Activated CD4-positive, alpha-beta T cell treated with anti-CD3 and anti-CD28 coated beads, Interleukin-10, Interleukin-2, amounts not matched to agents 100 ng/mL and 50 ng/mL, durations not matched to agents 16 hours and 8 hours (primary cell): ENCODE measurements at regions not wholly inside any gene's neighbourhood (a gene's known extent, or its start where the extent isn't known, plus 50 kb on each side); places are given as distances from the start of the nearest gene placed in this dataset.

Experiments used
- DNase-seq: peaks from one replicate; pipeline ENCODE4 v3.0.0-alpha.2; 2020

DNA sequence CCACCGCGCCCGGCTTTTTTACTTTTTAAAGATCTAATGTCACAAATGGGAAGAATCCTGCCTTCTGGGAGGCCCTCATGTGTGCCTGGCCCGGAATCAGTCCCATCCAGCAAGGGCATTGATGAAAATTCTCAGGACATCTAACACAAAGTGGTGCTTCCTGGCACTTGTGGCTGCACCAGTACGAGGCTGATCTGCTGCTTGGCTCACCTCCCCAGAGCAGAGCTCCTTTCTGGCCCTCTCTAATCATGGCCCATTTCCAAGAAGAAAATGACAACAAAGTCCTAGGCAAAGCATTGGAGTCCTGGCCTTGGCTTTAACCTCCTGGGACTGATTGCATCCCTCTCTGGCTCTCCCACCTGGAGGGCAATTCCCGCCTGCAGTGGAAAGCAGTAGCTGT lies 50.7 kb upstream of the SIAH1 start:
- DNase-seq: no peak

DNA sequence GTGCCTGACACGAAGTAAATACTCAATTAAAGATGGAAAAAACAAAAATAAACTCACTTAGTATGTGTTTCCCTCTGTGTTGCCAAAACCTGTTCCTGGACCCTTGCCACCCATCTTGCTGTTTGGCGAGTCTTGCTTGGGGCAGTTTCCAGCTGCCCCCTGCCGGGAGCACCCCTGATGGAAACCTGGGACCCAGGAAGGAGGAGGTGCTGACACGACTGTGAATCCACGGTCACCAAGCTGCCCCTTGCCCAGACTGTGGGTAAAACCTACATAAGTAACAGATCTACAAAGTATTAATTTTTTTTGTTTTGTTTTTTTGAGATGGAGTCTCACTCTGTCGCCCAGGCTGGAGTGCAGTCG lies 50.1 kb upstream of the SIAH1 start:
- no peak for DNase-seq
